ENCODE measurements at regions not wholly inside any gene's neighbourhood (a gene's known extent, or its start where the extent isn't known, plus 50 kb on each side); places are given as distances from the start of the nearest gene placed in this dataset.
"Not testable (repeated sequence)": the region's sequence is repeated elsewhere in the genome, so short reads cannot be mapped to it uniquely, and the experiment has no call there.

GRCh38 chr17:26962255-26963162, 331.4 kb upstream of the WSB1 start (continued):
- no peak for TF ChIP-seq TAF1 (IDR thresholded peaks at IDR 0.05; ENCODE audit: low read depth)

- no peak overlapping the region for H2AFZ ChIP-seq (ENCODE audit: low read depth, low read length)
- no peaks in the 10 kb centered on the region for H3K79me2 ChIP-seq (replicated peaks; ENCODE audit: insufficient read depth, low read length)
- no peaks in the 10 kb centered on the region for H3K9me3 ChIP-seq (ENCODE audit: low read length)
- no peak overlapping the region for H3K4me3 ChIP-seq (ENCODE audit: low read length)
- no peak overlapping the region for H3K27ac ChIP-seq (ENCODE audit: low read length)
- no peaks in the 10 kb centered on the region for H3K27me3 ChIP-seq (ENCODE audit: insufficient read depth, low read depth, low read length)
- no peaks in the 10 kb centered on the region for H3K36me3 ChIP-seq (ENCODE audit: insufficient read depth, low read length)
- H3K9me2 ChIP-seq (ENCODE audit: insufficient read depth, low read length), result no peaks in the 10 kb centered on the region
- no peak overlapping the region for H3K4me2 ChIP-seq (ENCODE audit: low read length)
- no peaks in the 10 kb centered on the region for H4K20me1 ChIP-seq (ENCODE audit: insufficient read depth)
- H3K9ac ChIP-seq (ENCODE audit: low read length), result no peak overlapping the region
- no peaks in the 10 kb centered on the region for H3F3A ChIP-seq (ENCODE audit: insufficient read depth, low read length, poor library complexity, severe bottlenecking)
- TF ChIP-seq CTCF (IDR thresholded peaks at IDR 0.05; ENCODE audit: poor library complexity, severe bottlenecking), result no peak
Observed at GRCh38 chr17:26963163-26963503, 330.8 kb upstream of the WSB1 start.

GRCh38 chr17:26965898-26966624, 327.9 kb upstream of the WSB1 start:
- not testable (repeated sequence) for H3K4me3 ChIP-seq (ENCODE audit: low read length); H3K9me3 ChIP-seq (ENCODE audit: low read length); H3K9me2 ChIP-seq (ENCODE audit: insufficient read depth, low read length); H3K4me2 ChIP-seq (ENCODE audit: low read length); H3K36me3 ChIP-seq (ENCODE audit: insufficient read depth, low read length); H4K20me1 ChIP-seq (ENCODE audit: insufficient read depth); H2AFZ ChIP-seq (ENCODE audit: low read depth, low read length); H3K27ac ChIP-seq (ENCODE audit: low read length); H3K9ac ChIP-seq (ENCODE audit: low read length); H3K27me3 ChIP-seq (ENCODE audit: insufficient read depth, low read depth, low read length); H3K79me2 ChIP-seq (replicated peaks; ENCODE audit: insufficient read depth, low read length); H3F3A ChIP-seq (ENCODE audit: insufficient read depth, low read length, poor library complexity, severe bottlenecking)

- H3K9ac ChIP-seq (ENCODE audit: low read length); H3K9me2 ChIP-seq (ENCODE audit: insufficient read depth, low read length); H3K27ac ChIP-seq (ENCODE audit: low read length): not testable (repeated sequence)
Observed at GRCh38 chr17:26966625-26967179, 327.2 kb upstream of the WSB1 start.

GRCh38 chr17:26981845-26982425, 312.0 kb upstream of the WSB1 start:
- not testable (repeated sequence) for H3K79me2 ChIP-seq (replicated peaks; ENCODE audit: insufficient read depth, low read length); H3K9ac ChIP-seq (ENCODE audit: low read length); H3K9me3 ChIP-seq (ENCODE audit: low read length); H2AFZ ChIP-seq (ENCODE audit: low read depth, low read length); H3K27me3 ChIP-seq (ENCODE audit: insufficient read depth, low read depth, low read length); H4K20me1 ChIP-seq (ENCODE audit: insufficient read depth); H3F3A ChIP-seq (ENCODE audit: insufficient read depth, low read length, poor library complexity, severe bottlenecking); H3K36me3 ChIP-seq (ENCODE audit: insufficient read depth, low read length); H3K27ac ChIP-seq (ENCODE audit: low read length); H3K4me2 ChIP-seq (ENCODE audit: low read length); H3K4me3 ChIP-seq (ENCODE audit: low read length); H3K9me2 ChIP-seq (ENCODE audit: insufficient read depth, low read length)

More at GRCh38 chr17:26966625-26967179, 327.2 kb upstream of the WSB1 start:
- not testable (repeated sequence) for H2AFZ ChIP-seq (ENCODE audit: low read depth, low read length); H3K36me3 ChIP-seq (ENCODE audit: insufficient read depth, low read length); H4K20me1 ChIP-seq (ENCODE audit: insufficient read depth); H3K27me3 ChIP-seq (ENCODE audit: insufficient read depth, low read depth, low read length); H3K9me3 ChIP-seq (ENCODE audit: low read length); H3F3A ChIP-seq (ENCODE audit: insufficient read depth, low read length, poor library complexity, severe bottlenecking); H3K4me2 ChIP-seq (ENCODE audit: low read length); H3K4me3 ChIP-seq (ENCODE audit: low read length); H3K79me2 ChIP-seq (replicated peaks; ENCODE audit: insufficient read depth, low read length)

- H2AFZ ChIP-seq (ENCODE audit: low read depth, low read length); H3K9me2 ChIP-seq (ENCODE audit: insufficient read depth, low read length); H3K27me3 ChIP-seq (ENCODE audit: insufficient read depth, low read depth, low read length); H3F3A ChIP-seq (ENCODE audit: insufficient read depth, low read length, poor library complexity, severe bottlenecking); H3K4me3 ChIP-seq (ENCODE audit: low read length); H3K79me2 ChIP-seq (replicated peaks; ENCODE audit: insufficient read depth, low read length); H3K27ac ChIP-seq (ENCODE audit: low read length); H3K4me2 ChIP-seq (ENCODE audit: low read length); H4K20me1 ChIP-seq (ENCODE audit: insufficient read depth); H3K9me3 ChIP-seq (ENCODE audit: low read length); H3K9ac ChIP-seq (ENCODE audit: low read length); H3K36me3 ChIP-seq (ENCODE audit: insufficient read depth, low read length): not testable (repeated sequence)
Observed at GRCh38 chr17:26982563-26982962, 311.4 kb upstream of the WSB1 start.

GRCh38 chr17:26987851-26988250, 306.1 kb upstream of the WSB1 start:
- not testable (repeated sequence) for H2AFZ ChIP-seq (ENCODE audit: low read depth, low read length); H3K4me3 ChIP-seq (ENCODE audit: low read length); H3K79me2 ChIP-seq (replicated peaks; ENCODE audit: insufficient read depth, low read length); H3K4me2 ChIP-seq (ENCODE audit: low read length); H3K27me3 ChIP-seq (ENCODE audit: insufficient read depth, low read depth, low read length); H3K36me3 ChIP-seq (ENCODE audit: insufficient read depth, low read length); H3K9ac ChIP-seq (ENCODE audit: low read length); H3K27ac ChIP-seq (ENCODE audit: low read length); H3F3A ChIP-seq (ENCODE audit: insufficient read depth, low read length, poor library complexity, severe bottlenecking); H4K20me1 ChIP-seq (ENCODE audit: insufficient read depth); H3K9me2 ChIP-seq (ENCODE audit: insufficient read depth, low read length); H3K9me3 ChIP-seq (ENCODE audit: low read length)

Data from neural cell (in vitro differentiated cells).